ENCODE measurements at regions not wholly inside any gene's neighbourhood (a gene's known extent, or its start where the extent isn't known, plus 50 kb on each side); places are given as distances from the start of the nearest gene placed in this dataset.
"Not testable (repeated sequence)": the region's sequence is repeated elsewhere in the genome, so short reads cannot be mapped to it uniquely, and the experiment has no call there.

DNA sequence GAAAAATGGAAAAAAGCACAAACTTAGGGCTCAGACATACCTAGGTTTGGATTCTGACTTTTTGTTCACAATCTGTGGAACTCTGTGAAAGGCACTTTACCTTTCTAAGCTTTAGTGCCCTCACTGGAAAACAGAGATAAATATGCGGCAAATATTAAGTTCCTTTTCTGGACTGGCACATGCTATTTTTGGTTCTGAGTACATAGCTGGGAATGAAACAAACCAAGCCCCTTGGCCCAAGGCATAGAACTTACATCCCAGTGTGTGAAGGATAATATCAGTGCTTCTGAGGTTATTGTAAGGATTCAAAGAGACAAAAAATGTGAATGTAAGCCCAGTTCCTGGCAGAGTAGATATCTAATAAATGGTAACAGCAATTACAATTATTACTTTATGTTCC, 227.5 kb downstream of the ADAMTS15 start:
- ATAC-seq (ENCODE audit: low FRiP score) (no peak), DNase-seq (ENCODE audit: low spot score) (no peak)
- no peak for TF ChIP-seq CTCF (IDR thresholded peaks at IDR 0.05)

- TF ChIP-seq CTCF (IDR thresholded peaks at IDR 0.05), result no peak
- ATAC-seq (ENCODE audit: low FRiP score), result peak; percentile 79
- DNase-seq (ENCODE audit: low spot score), result no peak
These were observed 229.2 kb downstream of the ADAMTS15 start for GRCh38 chr11:130677486-130678153.

DNA sequence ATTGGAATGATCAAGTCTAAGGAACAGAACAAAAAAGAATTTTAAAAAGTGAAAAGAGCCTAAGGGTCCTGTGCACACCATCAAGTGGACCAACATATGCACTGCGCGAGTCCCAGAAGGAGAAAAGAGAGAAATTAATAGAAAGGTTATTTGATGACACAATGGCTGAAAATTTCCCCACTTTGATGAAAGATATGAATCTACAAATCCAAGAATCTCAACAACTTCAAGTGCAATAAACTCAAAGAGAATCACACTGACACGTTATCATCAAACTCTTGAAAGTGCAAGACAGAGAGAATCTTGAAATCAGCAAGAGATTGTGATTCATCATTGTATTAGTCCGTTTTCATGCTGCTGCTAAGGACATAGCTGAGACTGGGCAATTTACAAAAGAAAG, 230.8 kb downstream of the ADAMTS15 start:
- no peak for DNase-seq (ENCODE audit: low spot score)
- ATAC-seq (ENCODE audit: low FRiP score), result no peak
- no peak for TF ChIP-seq CTCF (IDR thresholded peaks at IDR 0.05)

- ATAC-seq (ENCODE audit: low FRiP score); DNase-seq (ENCODE audit: low spot score): not testable (repeated sequence)
These were observed 233.8 kb downstream of the SNX19 start for GRCh38 chr11:130682471-130682870.

DNA sequence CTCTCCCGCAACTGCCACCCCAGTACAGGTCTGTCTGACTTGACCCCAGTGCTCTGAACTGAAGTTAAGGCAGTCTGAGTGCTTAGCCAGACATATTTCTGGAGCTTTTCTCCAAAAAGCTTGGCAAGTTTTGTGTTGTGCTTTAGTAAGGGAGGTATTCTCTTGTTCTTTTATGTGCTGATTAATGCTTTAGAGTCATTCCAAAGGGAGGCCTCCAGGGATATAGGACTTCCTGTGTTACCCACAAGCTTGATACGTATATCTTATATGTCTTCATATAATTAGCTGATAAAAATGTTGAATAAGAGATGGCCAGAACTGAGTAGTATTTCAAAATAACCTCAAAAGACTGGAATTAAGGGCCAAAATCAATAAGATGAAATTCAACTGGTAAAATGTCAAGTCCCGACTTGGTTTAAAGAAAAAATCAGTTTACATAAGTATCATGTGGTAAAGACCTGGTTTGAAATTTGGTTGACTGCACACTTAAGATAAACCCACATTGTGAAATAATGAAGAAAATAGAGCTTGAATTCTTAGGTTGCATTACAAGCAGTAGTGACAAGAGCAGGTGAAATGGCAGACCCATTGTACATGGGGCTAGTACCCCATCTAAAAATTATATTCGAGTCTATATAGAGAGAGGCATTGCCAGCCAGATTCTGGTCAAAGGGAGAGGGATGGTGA, 226.9 kb downstream of the SNX19 start:
- DNase-seq (ENCODE audit: low spot score) (no peak), ATAC-seq (ENCODE audit: low FRiP score) (peak; percentile 32)
- no peak for TF ChIP-seq CTCF (IDR thresholded peaks at IDR 0.05)

DNA sequence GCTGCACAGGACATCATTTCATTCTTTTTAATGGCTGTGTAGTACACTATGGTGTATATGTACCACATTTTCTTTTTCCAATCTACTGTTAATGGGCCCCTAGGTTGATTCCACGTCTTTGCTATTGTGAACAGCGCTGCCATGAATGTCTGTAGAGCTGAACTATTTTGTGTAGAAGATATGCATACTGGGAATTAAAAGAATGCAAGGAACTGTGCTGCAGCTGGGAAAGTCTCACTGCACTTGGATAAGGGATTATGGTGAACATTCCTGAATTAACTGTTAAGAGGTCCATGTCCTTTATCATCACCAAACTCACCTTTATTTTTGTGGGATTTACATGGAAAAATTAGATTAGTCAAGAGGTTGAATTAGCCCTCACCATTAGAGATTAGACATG, 224.7 kb downstream of the SNX19 start:
- DNase-seq (ENCODE audit: low spot score) (no peak), ATAC-seq (ENCODE audit: low FRiP score) (no peak)
- no peak for TF ChIP-seq CTCF (IDR thresholded peaks at IDR 0.05)

GRCh38 chr11:130692220-130692619, 224.1 kb downstream of the SNX19 start:
- no peak for ATAC-seq (ENCODE audit: low FRiP score)

More at GRCh38 chr11:130692220-130692619, 224.1 kb downstream of the SNX19 start:
- TF ChIP-seq CTCF (IDR thresholded peaks at IDR 0.05), result no peak
- no peak for DNase-seq (ENCODE audit: low spot score)
